H9 (cell line): ENCODE measurements at regions not wholly inside any gene's neighbourhood (a gene's known extent, or its start where the extent isn't known, plus 50 kb on each side); places are given as distances from the start of the nearest gene placed in this dataset.

Source experiments
- DNase-seq: peaks from one replicate; pipeline ENCODE4 v3.0.0-alpha.2; 2017
- H2AFZ ChIP-seq: one replicate; pipeline ENCODE4 v1.6.1; 2013; ENCODE audit warnings: mild to moderate bottlenecking, low read length, control low read depth, moderate library complexity
- H2AK5ac ChIP-seq: 2 replicates; pipeline ENCODE4 v1.6.1; 2013; ENCODE audit warnings: low read length, control low read depth, mixed read lengths; ENCODE audit not compliant: insufficient read length
- H2BK120ac ChIP-seq: one replicate; pipeline ENCODE4 v1.6.1; 2013; ENCODE audit warnings: low read depth, mild to moderate bottlenecking, low read length, control low read depth, inconsistent platforms; ENCODE audit not compliant: poor library complexity, severe bottlenecking
- H2BK12ac ChIP-seq: 2 replicates; pipeline ENCODE4 v1.6.1; 2013; ENCODE audit warnings: low read length, control low read depth, mixed read lengths, low read depth; ENCODE audit not compliant: insufficient read length
- H2BK15ac ChIP-seq: 2 replicates; pipeline ENCODE4 v1.6.1; 2013; ENCODE audit warnings: low read depth, low read length, control low read depth
- H2BK20ac ChIP-seq: one replicate; pipeline ENCODE4 v1.6.1; 2013; ENCODE audit warnings: low read depth, mild to moderate bottlenecking, low read length, control low read depth, inconsistent platforms; ENCODE audit not compliant: poor library complexity, severe bottlenecking
- H2BK5ac ChIP-seq: 2 replicates; pipeline ENCODE4 v1.6.1; 2013; ENCODE audit warnings: low read length, control low read depth, mixed read lengths; ENCODE audit not compliant: insufficient read length
- H3K14ac ChIP-seq: 2 replicates; pipeline ENCODE4 v1.6.1; 2013; ENCODE audit warnings: low read length, control low read depth; ENCODE audit not compliant: insufficient read depth
- H3K18ac ChIP-seq: 2 replicates; pipeline ENCODE4 v1.6.1; 2013; ENCODE audit warnings: low read depth, mild to moderate bottlenecking, mixed read lengths, low read length, control low read depth; ENCODE audit not compliant: insufficient read length
- H3K23ac ChIP-seq: 2 replicates; pipeline ENCODE4 v1.6.1; 2013; ENCODE audit warnings: low read length, control low read depth, mixed read lengths, low read depth; ENCODE audit not compliant: insufficient read length
- H3K23me2 ChIP-seq: 2 replicates; pipeline ENCODE4 v1.6.1; 2013; ENCODE audit warnings: low read depth, mild to moderate bottlenecking, mixed read lengths, low read length, control low read depth; ENCODE audit not compliant: insufficient read length, poor library complexity, severe bottlenecking
- H3K27ac ChIP-seq: 2 replicates; pipeline ENCODE4 v1.5.1; 2013; ENCODE audit warnings: low read length, control low read depth, mixed read lengths, low read depth; ENCODE audit not compliant: insufficient read length
- H3K27me3 ChIP-seq: 2 replicates; pipeline ENCODE4 v1.6.1; 2013; ENCODE audit warnings: low read length, control low read depth, inconsistent platforms; ENCODE audit not compliant: insufficient read depth
- H3K4ac ChIP-seq: 2 replicates; pipeline ENCODE4 v1.6.1; 2013; ENCODE audit warnings: low read depth, mild to moderate bottlenecking, control low read depth, inconsistent platforms, low read length, moderate library complexity
- H3K4me1 ChIP-seq: 2 replicates; pipeline ENCODE4 v1.6.1; 2013; ENCODE audit warnings: low read length, control low read depth, inconsistent platforms; ENCODE audit not compliant: insufficient read depth
- H3K4me2 ChIP-seq: 2 replicates; pipeline ENCODE4 v1.6.1; 2013; ENCODE audit warnings: low read length, control low read depth, mixed read lengths; ENCODE audit not compliant: insufficient read length, insufficient read depth
- H3K56ac ChIP-seq: 2 replicates; pipeline ENCODE4 v1.6.1; 2013; ENCODE audit warnings: low read depth, mild to moderate bottlenecking, mixed read lengths, low read length, control low read depth; ENCODE audit not compliant: insufficient read length
- H3K79me1 ChIP-seq: 2 replicates; pipeline ENCODE4 v1.6.1; 2013; ENCODE audit warnings: low read depth, mild to moderate bottlenecking, moderate library complexity, low read length, control low read depth, inconsistent platforms; ENCODE audit not compliant: insufficient read depth, poor library complexity, severe bottlenecking
- H3K79me2 ChIP-seq: 2 replicates; pipeline ENCODE4 v1.6.1; 2013; ENCODE audit warnings: low read length, control low read depth, inconsistent platforms; ENCODE audit not compliant: insufficient read depth
- H3K9ac ChIP-seq: 2 replicates; pipeline ENCODE4 v1.6.1; 2013; ENCODE audit warnings: low read length, control low read depth, mixed read lengths; ENCODE audit not compliant: insufficient read length; ENCODE audit errors: extremely low read depth
- H3K9me3 ChIP-seq: one replicate; pipeline ENCODE4 v1.6.1; 2013; ENCODE audit warnings: low read depth, low read length, inconsistent platforms; ENCODE audit not compliant: control insufficient read depth
- H3T11ph ChIP-seq: one replicate; pipeline ENCODE4 v1.6.1; 2013; ENCODE audit warnings: mild to moderate bottlenecking, low read length, control low read depth, inconsistent platforms
- H4K20me1 ChIP-seq: one replicate; pipeline ENCODE4 v1.6.1; 2013; ENCODE audit not compliant: control insufficient read depth, insufficient read length, insufficient read depth
- H4K5ac ChIP-seq: 2 replicates; pipeline ENCODE4 v1.6.1; 2013; ENCODE audit warnings: low read depth, mild to moderate bottlenecking, mixed read lengths, low read length, control low read depth; ENCODE audit not compliant: insufficient read length
- H4K8ac ChIP-seq: replicated peaks from 2 replicates; pipeline ENCODE4 v1.6.1; 2013; ENCODE audit warnings: low read length, control low read depth, mixed read lengths, low read depth; ENCODE audit not compliant: insufficient read length
- H4K91ac ChIP-seq: 2 replicates; pipeline ENCODE4 v1.6.1; 2013; ENCODE audit warnings: low read depth, mild to moderate bottlenecking, moderate library complexity, mixed read lengths, low read length, control low read depth; ENCODE audit not compliant: insufficient read length
- H3K27ac Mint-ChIP-seq, 3 experiments: 2 replicates in 2 of 3; 3 replicates in 1 of 3; pipeline ENCODE4 v1.8.0; 2020 to 2021; ENCODE audit warnings: mixed read lengths in 3 of 3, mild to moderate bottlenecking in 1 of 3, moderate library complexity in 1 of 3
- H3K27me3 Mint-ChIP-seq: 2 replicates; pipeline ENCODE4 v1.8.0; 2021; ENCODE audit warnings: low read depth, mild to moderate bottlenecking, moderate library complexity, mixed read lengths
- H3K36me3 Mint-ChIP-seq, 3 experiments: 2 replicates in 2 of 3; 3 replicates in 1 of 3; pipeline ENCODE4 v1.8.0; 2020 to 2021; ENCODE audit warnings: low read depth in 3 of 3, mixed read lengths in 3 of 3; ENCODE audit not compliant: insufficient read depth in 1 of 3
- H3K4me1 Mint-ChIP-seq, 2 experiments: 2 replicates each; pipeline ENCODE4 v1.8.0; 2020; ENCODE audit warnings: mixed read lengths in 2 of 2
- H3K4me3 Mint-ChIP-seq, 2 experiments: 2 replicates in 1 of 2; 3 replicates in 1 of 2; pipeline ENCODE4 v1.8.0; 2020 to 2021; ENCODE audit warnings: mild to moderate bottlenecking in 2 of 2, mixed read lengths in 2 of 2, moderate library complexity in 1 of 2
- H3K9me3 Mint-ChIP-seq, 2 experiments: 2 replicates in 1 of 2; 3 replicates in 1 of 2; pipeline ENCODE4 v1.8.0; 2020; ENCODE audit warnings: mild to moderate bottlenecking in 2 of 2, mixed read lengths in 2 of 2, moderate library complexity in 1 of 2
- WGBS: extraction: QIAGEN DNeasy Blood & Tissue Kit; methylation state at CpG from one replicate; pipeline ENCODE4 v1.1.7; 2013; ENCODE audit warnings: missing lambda C conversion rate, low lambda C conversion rate, mixed read lengths; ENCODE audit not compliant: insufficient read length; ENCODE audit errors: extremely low coverage; 5-methylcytosine and 5-hydroxymethylcytosine counted together
- TF ChIP-seq, protein P1 (sequence below): fragments of 200-600 bp; sonication (generic); conservative IDR thresholded peaks from 3 replicates; pipeline ENCODE4 v1.8.0; 2021; ENCODE audit warnings: antibody characterized with exemption, mild to moderate bottlenecking

DNA sequence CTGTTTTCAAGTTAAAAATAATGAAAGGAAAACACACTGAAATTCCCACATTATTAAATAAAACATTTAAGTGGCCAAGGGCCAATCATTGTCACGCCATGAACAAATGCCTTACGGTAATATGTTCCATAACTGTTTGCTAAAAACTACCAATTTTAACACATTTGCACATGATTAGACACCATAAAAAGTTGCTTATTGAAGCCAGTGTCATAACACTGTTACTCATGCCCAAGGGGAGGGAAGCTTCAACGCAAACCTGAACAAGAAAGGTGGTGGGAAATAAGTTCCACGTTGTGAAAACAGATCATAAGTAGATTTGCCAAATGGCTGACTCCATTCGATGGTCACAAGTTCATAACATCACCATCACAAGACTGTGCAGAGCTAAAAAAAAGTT lies 739.3 kb upstream of the FAM241A start:
- H3K27ac ChIP-seq, result no peak overlapping the region
- H3K27ac Mint-ChIP-seq, result no peak overlapping the region
- H3K36me3 Mint-ChIP-seq, result no peaks in the 10 kb centered on the region
- peaks cover 0 to 4% of the 10 kb centered on the region in 2 experiments; a peak in 1 of 5 replicates for H3K9me3 Mint-ChIP-seq
- H3K18ac ChIP-seq, result no peak overlapping the region
- H3K23ac ChIP-seq, result no peak overlapping the region
- H3K14ac ChIP-seq, result no peak overlapping the region
- H4K5ac ChIP-seq, result no peak overlapping the region
- H3K23me2 ChIP-seq, result no peaks in the 10 kb centered on the region
- no peak overlapping the region for H2BK20ac ChIP-seq
- H4K8ac ChIP-seq, result no peak overlapping the region
- no peak overlapping the region for H2BK5ac ChIP-seq
- no peaks in the 10 kb centered on the region for H3K27me3 ChIP-seq
- no peaks in the 10 kb centered on the region for H3K4me1 Mint-ChIP-seq
- no peak overlapping the region for H3T11ph ChIP-seq
- H4K91ac ChIP-seq, result no peak overlapping the region
- no peaks in the 10 kb centered on the region for H4K20me1 ChIP-seq
- no peaks in the 10 kb centered on the region for H3K27me3 Mint-ChIP-seq
- no peak overlapping the region for H3K9ac ChIP-seq
- H3K4me1 ChIP-seq, result no peaks in the 10 kb centered on the region
- WGBS, result no CpG with 5 or more reads among the region's 5 CpGs
- H2BK15ac ChIP-seq, result no peak overlapping the region
- H2BK120ac ChIP-seq, result no peak overlapping the region
- TF ChIP-seq, protein P1, sequence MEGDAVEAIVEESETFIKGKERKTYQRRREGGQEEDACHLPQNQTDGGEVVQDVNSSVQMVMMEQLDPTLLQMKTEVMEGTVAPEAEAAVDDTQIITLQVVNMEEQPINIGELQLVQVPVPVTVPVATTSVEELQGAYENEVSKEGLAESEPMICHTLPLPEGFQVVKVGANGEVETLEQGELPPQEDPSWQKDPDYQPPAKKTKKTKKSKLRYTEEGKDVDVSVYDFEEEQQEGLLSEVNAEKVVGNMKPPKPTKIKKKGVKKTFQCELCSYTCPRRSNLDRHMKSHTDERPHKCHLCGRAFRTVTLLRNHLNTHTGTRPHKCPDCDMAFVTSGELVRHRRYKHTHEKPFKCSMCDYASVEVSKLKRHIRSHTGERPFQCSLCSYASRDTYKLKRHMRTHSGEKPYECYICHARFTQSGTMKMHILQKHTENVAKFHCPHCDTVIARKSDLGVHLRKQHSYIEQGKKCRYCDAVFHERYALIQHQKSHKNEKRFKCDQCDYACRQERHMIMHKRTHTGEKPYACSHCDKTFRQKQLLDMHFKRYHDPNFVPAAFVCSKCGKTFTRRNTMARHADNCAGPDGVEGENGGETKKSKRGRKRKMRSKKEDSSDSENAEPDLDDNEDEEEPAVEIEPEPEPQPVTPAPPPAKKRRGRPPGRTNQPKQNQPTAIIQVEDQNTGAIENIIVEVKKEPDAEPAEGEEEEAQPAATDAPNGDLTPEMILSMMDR, result no peak
- no peak overlapping the region for H2AK5ac ChIP-seq
- H3K79me1 ChIP-seq, result no peaks in the 10 kb centered on the region
- no peak overlapping the region for H3K4me3 Mint-ChIP-seq
- no peak overlapping the region for H3K4ac ChIP-seq
- no peak overlapping the region for H2AFZ ChIP-seq
- no peak overlapping the region for H2BK12ac ChIP-seq
- no peak overlapping the region for H3K56ac ChIP-seq
- H3K9me3 ChIP-seq, result no peaks in the 10 kb centered on the region
- DNase-seq, result no peak
- no peaks in the 10 kb centered on the region for H3K79me2 ChIP-seq
- H3K4me2 ChIP-seq, result no peak overlapping the region
